Testis (tissue), 2 donors: ENCODE measurements at regions not wholly inside any gene's neighbourhood (a gene's known extent, or its start where the extent isn't known, plus 50 kb on each side); places are given as distances from the start of the nearest gene placed in this dataset.

Experiments used
- CTCF ChIP-seq, 3 experiments: fragments of 450-650 bp in 2 of 3; fragments of 200-600 bp in 1 of 3; sonication (generic) in 1 of 3; IDR thresholded peaks; one replicate each; pipeline ENCODE4 v1.5.1; 2016 to 2019; ENCODE audit warnings: antibody characterized with exemption in 3 of 3, mild to moderate bottlenecking in 2 of 3, moderate library complexity in 1 of 3
- POLR2A ChIP-seq: fragments of 450-650 bp; IDR thresholded peaks from one replicate; pipeline ENCODE4 v1.6.1; 2017; ENCODE audit warnings: antibody characterized with exemption, mild to moderate bottlenecking, moderate library complexity

DNA sequence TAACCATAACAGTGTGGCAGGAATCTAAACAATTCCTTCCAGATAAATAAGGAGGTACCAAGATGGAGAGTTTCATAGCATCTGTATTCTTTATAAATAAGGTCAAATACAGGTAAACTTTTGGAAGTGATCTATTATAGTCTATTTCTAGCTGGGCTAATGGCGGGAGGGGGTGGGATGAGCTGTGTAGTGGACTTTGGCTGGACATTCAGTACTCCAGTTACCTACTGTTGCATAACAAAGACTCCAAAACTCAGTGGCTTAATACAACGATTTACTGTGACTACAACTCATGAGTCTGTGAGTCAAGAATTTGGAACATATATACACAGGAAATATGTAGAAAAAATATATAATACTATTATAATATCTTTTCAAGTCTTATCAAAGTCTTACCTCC is 496.1 kb downstream of the BCL11B start:
- TF ChIP-seq CTCF (IDR thresholded peaks at IDR 0.05) (no peak), POLR2A (no peak)
